ENCODE measurements at regions not wholly inside any gene's neighbourhood (a gene's known extent, or its start where the extent isn't known, plus 50 kb on each side); places are given as distances from the start of the nearest gene placed in this dataset.

DNA sequence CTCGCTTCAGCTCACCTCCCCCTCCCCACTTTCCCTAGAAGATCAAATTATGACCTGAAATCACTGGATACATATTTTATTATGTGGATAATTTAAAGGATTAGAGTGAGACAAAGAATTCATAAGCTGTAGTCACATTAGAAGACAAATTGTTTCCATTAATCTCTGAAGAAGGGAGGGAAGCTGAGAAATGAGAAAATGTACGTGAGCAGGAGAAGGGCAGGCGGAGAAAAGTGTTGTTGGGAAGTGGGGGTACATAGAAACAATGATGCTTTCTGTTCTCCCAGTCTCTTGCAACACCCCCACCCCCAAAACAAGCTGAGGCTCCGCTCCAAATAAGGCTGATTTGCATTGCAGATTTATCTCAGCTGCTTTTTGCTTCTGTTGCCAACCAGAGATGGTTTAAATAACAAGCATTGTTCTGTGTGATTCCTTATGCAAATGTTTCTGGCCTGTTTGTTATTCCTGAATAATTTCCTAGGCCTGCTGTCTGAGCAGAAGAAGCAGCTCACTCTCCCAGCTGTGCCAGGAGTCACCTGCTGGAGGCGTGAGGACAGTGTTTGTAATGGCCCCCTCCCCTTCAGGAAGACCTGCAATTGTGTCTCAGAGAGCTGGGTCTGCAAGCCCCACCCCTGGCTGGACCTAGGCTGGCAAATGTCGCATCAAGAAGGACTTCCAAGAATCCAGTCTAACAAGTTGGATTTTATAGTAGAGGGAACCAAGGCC, 121.8 kb upstream of the TNR start:
- H3K14ac ChIP-seq (ENCODE audit: insufficient read depth, low read length), result no peak overlapping the region
- H4K91ac ChIP-seq (ENCODE audit: insufficient read length, low read depth, low read length), result peak overlapping the region; percentile 78
- no CpG with 5 or more reads among the region's 6 CpGs for WGBS (ENCODE audit: extremely low coverage, insufficient read length, low lambda C conversion rate)
- H3K56ac ChIP-seq (ENCODE audit: insufficient read length, low read depth, low read length), result no peak overlapping the region
- peak overlapping the region; percentile 53 for H3K4me2 ChIP-seq (ENCODE audit: insufficient read depth, insufficient read length, low read length)
- H3K4ac ChIP-seq (ENCODE audit: low read depth, low read length), result no peak overlapping the region
- H3K27me3 ChIP-seq (ENCODE audit: insufficient read depth, low read length), result no peaks in the 10 kb centered on the region
- Mint-ChIP-seq H3K27ac (peak overlapping the region in 2 of 3 experiments; percentile 91 to 98; a peak in 5 of 7 replicates), H3K36me3 (ENCODE audit: insufficient read depth in 1 of 3, low read depth in 3 of 3) (no peaks in the 10 kb centered on the region), H3K9me3 (no peaks in the 10 kb centered on the region; a peak in 2 of 5 replicates), H3K4me3 (peak overlapping the region; percentile 13 to 65; a peak in 4 of 5 replicates), H3K4me1 (peaks cover 68 to 72% of the 10 kb centered on the region in 2 experiments), H3K27me3 (ENCODE audit: low read depth) (peaks cover 8% of the 10 kb centered on the region)
- H2AFZ ChIP-seq (ENCODE audit: low read length), result peak overlapping the region; percentile 44
- H4K20me1 ChIP-seq (ENCODE audit: control insufficient read depth, insufficient read depth, insufficient read length), result no peaks in the 10 kb centered on the region
- H2BK5ac ChIP-seq (ENCODE audit: insufficient read length, low read length), result peak overlapping the region; percentile 85
- H4K5ac ChIP-seq (ENCODE audit: insufficient read length, low read depth, low read length), result no peak overlapping the region
- H3K9me3 ChIP-seq (ENCODE audit: control insufficient read depth, low read depth, low read length), result no peaks in the 10 kb centered on the region
- peaks cover 35% of the 10 kb centered on the region for H3K4me1 ChIP-seq (ENCODE audit: insufficient read depth, low read length)
- TF ChIP-seq, protein P1, sequence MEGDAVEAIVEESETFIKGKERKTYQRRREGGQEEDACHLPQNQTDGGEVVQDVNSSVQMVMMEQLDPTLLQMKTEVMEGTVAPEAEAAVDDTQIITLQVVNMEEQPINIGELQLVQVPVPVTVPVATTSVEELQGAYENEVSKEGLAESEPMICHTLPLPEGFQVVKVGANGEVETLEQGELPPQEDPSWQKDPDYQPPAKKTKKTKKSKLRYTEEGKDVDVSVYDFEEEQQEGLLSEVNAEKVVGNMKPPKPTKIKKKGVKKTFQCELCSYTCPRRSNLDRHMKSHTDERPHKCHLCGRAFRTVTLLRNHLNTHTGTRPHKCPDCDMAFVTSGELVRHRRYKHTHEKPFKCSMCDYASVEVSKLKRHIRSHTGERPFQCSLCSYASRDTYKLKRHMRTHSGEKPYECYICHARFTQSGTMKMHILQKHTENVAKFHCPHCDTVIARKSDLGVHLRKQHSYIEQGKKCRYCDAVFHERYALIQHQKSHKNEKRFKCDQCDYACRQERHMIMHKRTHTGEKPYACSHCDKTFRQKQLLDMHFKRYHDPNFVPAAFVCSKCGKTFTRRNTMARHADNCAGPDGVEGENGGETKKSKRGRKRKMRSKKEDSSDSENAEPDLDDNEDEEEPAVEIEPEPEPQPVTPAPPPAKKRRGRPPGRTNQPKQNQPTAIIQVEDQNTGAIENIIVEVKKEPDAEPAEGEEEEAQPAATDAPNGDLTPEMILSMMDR (conservative IDR thresholded peaks at IDR 0.05), result peak; percentile 50
- H2BK20ac ChIP-seq (ENCODE audit: low read depth, low read length, poor library complexity, severe bottlenecking), result no peak overlapping the region
- H3K18ac ChIP-seq (ENCODE audit: insufficient read length, low read depth, low read length), result no peak overlapping the region
- no peak overlapping the region for H3T11ph ChIP-seq (ENCODE audit: low read length)
- no peak overlapping the region for H2BK15ac ChIP-seq (ENCODE audit: low read depth, low read length)
- no peak overlapping the region for H2BK120ac ChIP-seq (ENCODE audit: low read depth, low read length, poor library complexity, severe bottlenecking)
- no peak overlapping the region for H2BK12ac ChIP-seq (ENCODE audit: insufficient read length, low read depth, low read length)
- H4K8ac ChIP-seq (replicated peaks; ENCODE audit: insufficient read length, low read depth, low read length), result no peak overlapping the region
- no peak overlapping the region for H3K9ac ChIP-seq (ENCODE audit: extremely low read depth, insufficient read length, low read length)
- H3K79me1 ChIP-seq (ENCODE audit: insufficient read depth, low read depth, low read length, poor library complexity, severe bottlenecking), result no peaks in the 10 kb centered on the region
- DNase-seq, result peak; percentile 95
- H3K23ac ChIP-seq (ENCODE audit: insufficient read length, low read depth, low read length), result no peak overlapping the region
- peak overlapping the region; percentile 86 for H3K27ac ChIP-seq (ENCODE audit: insufficient read length, low read depth, low read length)
- H3K23me2 ChIP-seq (ENCODE audit: insufficient read length, low read depth, low read length, poor library complexity, severe bottlenecking), result no peaks in the 10 kb centered on the region
- no peaks in the 10 kb centered on the region for H3K79me2 ChIP-seq (ENCODE audit: insufficient read depth, low read length)
- H2AK5ac ChIP-seq (ENCODE audit: insufficient read length, low read length), result no peak overlapping the region

Measured in H9 (cell line).